ENCODE measurements at regions not wholly inside any gene's neighbourhood (a gene's known extent, or its start where the extent isn't known, plus 50 kb on each side); places are given as distances from the start of the nearest gene placed in this dataset.

DNA sequence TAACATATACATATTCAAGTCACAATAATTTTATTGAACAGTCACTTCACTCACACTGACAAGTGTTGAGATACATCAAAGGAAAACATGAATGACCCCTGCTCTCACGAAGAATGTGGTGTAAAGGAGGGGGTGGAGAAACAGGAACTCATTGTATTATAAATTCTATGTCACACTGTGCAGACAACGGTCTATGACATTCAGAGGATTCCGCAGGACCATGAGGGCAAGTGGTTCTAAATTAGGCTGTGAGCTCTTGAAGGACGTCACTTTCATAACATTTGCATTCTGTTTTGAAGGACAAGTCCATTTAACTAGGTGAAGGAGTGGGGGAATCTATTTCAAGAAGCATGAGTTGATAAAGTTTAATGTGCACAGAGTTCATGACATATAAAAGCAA lies 415.2 kb upstream of the HS3ST1 start:
- TF ChIP-seq TAF1 (conservative IDR thresholded peaks at IDR 0.05) (no peak), CTCF (IDR thresholded peaks at IDR 0.05; ENCODE audit: low read depth, low read length, missing input control) (no peak), EGR1 (IDR thresholded peaks at IDR 0.05; ENCODE audit: low read depth in 2 of 2) (no peak)
- TF ChIP-seq, protein P1, sequence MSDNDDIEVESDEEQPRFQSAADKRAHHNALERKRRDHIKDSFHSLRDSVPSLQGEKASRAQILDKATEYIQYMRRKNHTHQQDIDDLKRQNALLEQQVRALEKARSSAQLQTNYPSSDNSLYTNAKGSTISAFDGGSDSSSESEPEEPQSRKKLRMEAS (IDR thresholded peaks at IDR 0.05) = no peak
- TF ChIP-seq, protein P2, sequence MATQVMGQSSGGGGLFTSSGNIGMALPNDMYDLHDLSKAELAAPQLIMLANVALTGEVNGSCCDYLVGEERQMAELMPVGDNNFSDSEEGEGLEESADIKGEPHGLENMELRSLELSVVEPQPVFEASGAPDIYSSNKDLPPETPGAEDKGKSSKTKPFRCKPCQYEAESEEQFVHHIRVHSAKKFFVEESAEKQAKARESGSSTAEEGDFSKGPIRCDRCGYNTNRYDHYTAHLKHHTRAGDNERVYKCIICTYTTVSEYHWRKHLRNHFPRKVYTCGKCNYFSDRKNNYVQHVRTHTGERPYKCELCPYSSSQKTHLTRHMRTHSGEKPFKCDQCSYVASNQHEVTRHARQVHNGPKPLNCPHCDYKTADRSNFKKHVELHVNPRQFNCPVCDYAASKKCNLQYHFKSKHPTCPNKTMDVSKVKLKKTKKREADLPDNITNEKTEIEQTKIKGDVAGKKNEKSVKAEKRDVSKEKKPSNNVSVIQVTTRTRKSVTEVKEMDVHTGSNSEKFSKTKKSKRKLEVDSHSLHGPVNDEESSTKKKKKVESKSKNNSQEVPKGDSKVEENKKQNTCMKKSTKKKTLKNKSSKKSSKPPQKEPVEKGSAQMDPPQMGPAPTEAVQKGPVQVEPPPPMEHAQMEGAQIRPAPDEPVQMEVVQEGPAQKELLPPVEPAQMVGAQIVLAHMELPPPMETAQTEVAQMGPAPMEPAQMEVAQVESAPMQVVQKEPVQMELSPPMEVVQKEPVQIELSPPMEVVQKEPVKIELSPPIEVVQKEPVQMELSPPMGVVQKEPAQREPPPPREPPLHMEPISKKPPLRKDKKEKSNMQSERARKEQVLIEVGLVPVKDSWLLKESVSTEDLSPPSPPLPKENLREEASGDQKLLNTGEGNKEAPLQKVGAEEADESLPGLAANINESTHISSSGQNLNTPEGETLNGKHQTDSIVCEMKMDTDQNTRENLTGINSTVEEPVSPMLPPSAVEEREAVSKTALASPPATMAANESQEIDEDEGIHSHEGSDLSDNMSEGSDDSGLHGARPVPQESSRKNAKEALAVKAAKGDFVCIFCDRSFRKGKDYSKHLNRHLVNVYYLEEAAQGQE (IDR thresholded peaks at IDR 0.05) = no peak
